Endothelial cell of umbilical vein (primary cell): ENCODE measurements at regions not wholly inside any gene's neighbourhood (a gene's known extent, or its start where the extent isn't known, plus 50 kb on each side); places are given as distances from the start of the nearest gene placed in this dataset.

Source experiments
- EZH2 ChIP-seq: IDR thresholded peaks from 2 replicates; pipeline ENCODE4 v1.6.1; 2012; ENCODE audit warnings: borderline replicate concordance, low read depth, mild to moderate bottlenecking, moderate library complexity, low read length, inconsistent platforms; ENCODE audit not compliant: severe bottlenecking
- FOS ChIP-seq: IDR thresholded peaks from 2 replicates; pipeline ENCODE4 v1.6.1; 2011; ENCODE audit warnings: mild to moderate bottlenecking, low read length, moderate library complexity, borderline replicate concordance; ENCODE audit not compliant: insufficient read depth
- GATA2 ChIP-seq: IDR thresholded peaks from 2 replicates; pipeline ENCODE4 v1.7.0; 2011; ENCODE audit warnings: low read depth, mild to moderate bottlenecking, moderate library complexity, mixed read lengths, low read length; ENCODE audit not compliant: insufficient read length, insufficient read depth
- JUN ChIP-seq: IDR thresholded peaks from 2 replicates; pipeline ENCODE4 v1.6.1; 2011; ENCODE audit warnings: borderline replicate concordance, low read depth; ENCODE audit not compliant: insufficient read length, insufficient read depth
- MYC ChIP-seq: IDR thresholded peaks from one replicate; pipeline ENCODE4 v1.6.1; 2011; ENCODE audit warnings: mild to moderate bottlenecking, low read depth, low read length
- POLR2A ChIP-seq: IDR thresholded peaks from 2 replicates; pipeline ENCODE4 v1.6.1; 2012; ENCODE audit warnings: low read depth, mild to moderate bottlenecking, control low read depth, low read length
- POLR2AphosphoS5 ChIP-seq: IDR thresholded peaks from 2 replicates; pipeline ENCODE4 v1.6.1; 2012; ENCODE audit warnings: low read depth, mild to moderate bottlenecking, control low read depth, low read length, moderate library complexity; ENCODE audit not compliant: insufficient read depth
- TF ChIP-seq, protein P1 (sequence below), 2 donors: IDR thresholded peaks; 1 replicate in 1 of 2; 2 replicates in 1 of 2; pipeline ENCODE4 v1.5.1; 2011; ENCODE audit warnings: low read length in 2 of 2, mild to moderate bottlenecking in 2 of 2, moderate library complexity in 2 of 2, control low read depth in 1 of 2, inconsistent platforms in 1 of 2, low read depth in 1 of 2; ENCODE audit not compliant: insufficient read depth in 1 of 2; ENCODE audit errors: extremely low read depth in 1 of 2
- TF ChIP-seq, protein P2 (sequence below): IDR thresholded peaks from 2 replicates; pipeline ENCODE4 v1.6.1; 2011; ENCODE audit not compliant: insufficient read depth, insufficient read length

DNA sequence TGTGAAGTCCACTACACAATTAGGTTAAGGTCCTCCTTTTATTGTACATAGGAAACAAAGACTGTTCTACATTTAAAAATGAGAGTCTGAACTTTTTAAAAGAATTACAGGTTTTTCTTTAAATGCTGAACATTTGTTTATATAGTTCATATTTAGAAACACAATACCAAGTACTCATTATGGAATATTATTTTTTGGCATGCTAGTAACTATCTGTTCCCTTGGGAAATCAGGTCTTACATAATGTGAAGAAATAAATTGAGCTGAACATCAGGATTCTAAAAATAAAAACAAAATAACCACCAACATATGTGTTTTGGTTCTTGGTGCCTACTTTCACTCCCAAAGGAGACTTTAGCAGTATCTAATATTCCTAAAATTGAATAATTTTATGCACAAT lies 230.5 kb upstream of the IZUMO3 start:
- TF ChIP-seq, protein P1, sequence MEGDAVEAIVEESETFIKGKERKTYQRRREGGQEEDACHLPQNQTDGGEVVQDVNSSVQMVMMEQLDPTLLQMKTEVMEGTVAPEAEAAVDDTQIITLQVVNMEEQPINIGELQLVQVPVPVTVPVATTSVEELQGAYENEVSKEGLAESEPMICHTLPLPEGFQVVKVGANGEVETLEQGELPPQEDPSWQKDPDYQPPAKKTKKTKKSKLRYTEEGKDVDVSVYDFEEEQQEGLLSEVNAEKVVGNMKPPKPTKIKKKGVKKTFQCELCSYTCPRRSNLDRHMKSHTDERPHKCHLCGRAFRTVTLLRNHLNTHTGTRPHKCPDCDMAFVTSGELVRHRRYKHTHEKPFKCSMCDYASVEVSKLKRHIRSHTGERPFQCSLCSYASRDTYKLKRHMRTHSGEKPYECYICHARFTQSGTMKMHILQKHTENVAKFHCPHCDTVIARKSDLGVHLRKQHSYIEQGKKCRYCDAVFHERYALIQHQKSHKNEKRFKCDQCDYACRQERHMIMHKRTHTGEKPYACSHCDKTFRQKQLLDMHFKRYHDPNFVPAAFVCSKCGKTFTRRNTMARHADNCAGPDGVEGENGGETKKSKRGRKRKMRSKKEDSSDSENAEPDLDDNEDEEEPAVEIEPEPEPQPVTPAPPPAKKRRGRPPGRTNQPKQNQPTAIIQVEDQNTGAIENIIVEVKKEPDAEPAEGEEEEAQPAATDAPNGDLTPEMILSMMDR (IDR thresholded peaks at IDR 0.05; ENCODE audit: extremely low read depth in 1 of 2, insufficient read depth in 1 of 2, low read depth in 1 of 2, low read length in 2 of 2): no peak
- TF ChIP-seq, protein P2, sequence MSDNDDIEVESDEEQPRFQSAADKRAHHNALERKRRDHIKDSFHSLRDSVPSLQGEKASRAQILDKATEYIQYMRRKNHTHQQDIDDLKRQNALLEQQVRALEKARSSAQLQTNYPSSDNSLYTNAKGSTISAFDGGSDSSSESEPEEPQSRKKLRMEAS: no peak
- TF ChIP-seq POLR2A (no peak), JUN (no peak), POLR2AphosphoS5 (no peak), EZH2 (no peak), MYC (no peak), FOS (no peak), GATA2 (no peak)
